WTC11 (cell line): ENCODE measurements at regions not wholly inside any gene's neighbourhood (a gene's known extent, or its start where the extent isn't known, plus 50 kb on each side); places are given as distances from the start of the nearest gene placed in this dataset.

Experiments used
- ATAC-seq: fragments of 200-7000 bp; cut with Tn5 transposase; 2 replicates; pipeline ENCODE4 v1.10.0; 2021; ENCODE audit warnings: mild to moderate bottlenecking, moderate library complexity
- CTCF ChIA-PET: fragments of 300-600 bp; sonication (Branson Sonifier 250); formaldehyde crosslinking; loops from one replicate; lab custom pipeline; 2021; ENCODE audit warnings: antibody characterized with exemption; lab: Charles Lee
- POLR2A ChIA-PET: fragments of 350-600 bp; sonication (Branson Sonifier 250); formaldehyde crosslinking; loops from one replicate; lab custom pipeline; 2021; ENCODE audit warnings: antibody characterized with exemption; lab: Charles Lee
- DNase-seq: peaks from one replicate; pipeline ENCODE4 v3.0.0; 2021; ENCODE audit warnings: low spot score
- H3K27ac Mint-ChIP-seq: 2 replicates; pipeline ENCODE4 v1.8.0; 2021; ENCODE audit warnings: mixed read lengths
- H3K27me3 Mint-ChIP-seq: 2 replicates; pipeline ENCODE4 v1.8.0; 2021; ENCODE audit warnings: low read depth, mild to moderate bottlenecking, moderate library complexity, mixed read lengths
- H3K36me3 Mint-ChIP-seq: 2 replicates; pipeline ENCODE4 v1.8.0; 2021; ENCODE audit warnings: mixed read lengths
- H3K4me1 Mint-ChIP-seq: 2 replicates; pipeline ENCODE4 v1.8.0; 2022; ENCODE audit warnings: mixed read lengths
- H3K4me3 Mint-ChIP-seq: 2 replicates; pipeline ENCODE4 v1.8.0; 2021; ENCODE audit warnings: mild to moderate bottlenecking, moderate library complexity, mixed read lengths
- H3K9me3 Mint-ChIP-seq: 2 replicates; pipeline ENCODE4 v1.8.0; 2021; ENCODE audit warnings: mixed read lengths
- GABPB1 ChIP-seq: sonication (generic); formaldehyde crosslinking; IDR thresholded peaks from 2 replicates; pipeline ENCODE4 v1.8.1; 2023; ENCODE audit warnings: mild to moderate bottlenecking, missing genetic modification reagents
- GRHL2 ChIP-seq: fragments of 250-450 bp; sonication (Bioruptor Pico); IDR thresholded peaks from 2 replicates; pipeline ENCODE4 v1.8.0; 2022; ENCODE audit warnings: mild to moderate bottlenecking, moderate library complexity; ENCODE audit not compliant: insufficient replicate concordance, severe bottlenecking
- IRF2 ChIP-seq: sonication (generic); formaldehyde crosslinking; IDR thresholded peaks from 2 replicates; pipeline ENCODE4 v1.8.0; 2022; ENCODE audit warnings: low read depth, missing genetic modification reagents, borderline replicate concordance
- MXD4 ChIP-seq: fragments of 250-450 bp; sonication (Bioruptor Pico); IDR thresholded peaks from 2 replicates; pipeline ENCODE4 v1.8.0; 2021; ENCODE audit warnings: mild to moderate bottlenecking, moderate library complexity, borderline replicate concordance
- NR3C1 ChIP-seq: sonication (generic); formaldehyde crosslinking; conservative IDR thresholded peaks from 2 replicates; pipeline ENCODE4 v1.8.1; 2023; ENCODE audit warnings: low read depth, mild to moderate bottlenecking, missing genetic modification reagents
- SMAD3 ChIP-seq: sonication (generic); formaldehyde crosslinking; IDR thresholded peaks from 2 replicates; pipeline ENCODE4 v1.8.0; 2022; ENCODE audit warnings: missing genetic modification reagents, mild to moderate bottlenecking, borderline replicate concordance
- SMAD4 ChIP-seq: sonication (generic); formaldehyde crosslinking; IDR thresholded peaks from 2 replicates; pipeline ENCODE4 v1.8.0; 2022; ENCODE audit warnings: mild to moderate bottlenecking, missing genetic modification reagents
- SOX15 ChIP-seq: fragments of 250-450 bp; sonication (Bioruptor Pico); IDR thresholded peaks from 2 replicates; pipeline ENCODE4 v1.9.0; 2021; ENCODE audit warnings: mild to moderate bottlenecking
- ZNF121 ChIP-seq: sonication (generic); formaldehyde crosslinking; IDR thresholded peaks from 2 replicates; pipeline ENCODE4 v1.8.0; 2023; ENCODE audit warnings: missing genetic modification reagents
- ZNF138 ChIP-seq: sonication (generic); formaldehyde crosslinking; conservative IDR thresholded peaks from 2 replicates; pipeline ENCODE4 v1.8.1; 2022; ENCODE audit warnings: mild to moderate bottlenecking, moderate library complexity, missing genetic modification reagents
- ZNF263 ChIP-seq: sonication (generic); formaldehyde crosslinking; IDR thresholded peaks from 2 replicates; pipeline ENCODE4 v1.8.1; 2022; ENCODE audit warnings: low read depth, mild to moderate bottlenecking, moderate library complexity, missing genetic modification reagents
- ZNF416 ChIP-seq: fragments of 250-450 bp; sonication (Bioruptor Pico); IDR thresholded peaks from 2 replicates; pipeline ENCODE4 v1.9.0; 2021; ENCODE audit warnings: mild to moderate bottlenecking, inconsistent platforms
- ZNF671 ChIP-seq: fragments of 250-450 bp; sonication (Bioruptor Pico); IDR thresholded peaks from 2 replicates; pipeline ENCODE4 v1.8.0; 2021; ENCODE audit warnings: mild to moderate bottlenecking
- TF ChIP-seq, protein P1 (sequence below): sonication (generic); formaldehyde crosslinking; IDR thresholded peaks from 2 replicates; pipeline ENCODE4 v1.8.0; 2022; ENCODE audit warnings: mild to moderate bottlenecking, missing genetic modification reagents
- TF ChIP-seq, protein P2 (sequence below): fragments of 200-600 bp; IDR thresholded peaks from 2 replicates; pipeline ENCODE4 v1.8.0; 2022; ENCODE audit warnings: antibody characterized with exemption
- TF ChIP-seq, protein P3 (sequence below): fragments of 250-450 bp; sonication (Bioruptor Pico); IDR thresholded peaks from 2 replicates; pipeline ENCODE4 v2.1.2; 2022; ENCODE audit warnings: mild to moderate bottlenecking, moderate library complexity
- TF ChIP-seq, protein P4 (sequence below): fragments of 250-450 bp; sonication (Bioruptor Pico); IDR thresholded peaks from 2 replicates; pipeline ENCODE4 v1.9.0; 2021; ENCODE audit warnings: mild to moderate bottlenecking

DNA sequence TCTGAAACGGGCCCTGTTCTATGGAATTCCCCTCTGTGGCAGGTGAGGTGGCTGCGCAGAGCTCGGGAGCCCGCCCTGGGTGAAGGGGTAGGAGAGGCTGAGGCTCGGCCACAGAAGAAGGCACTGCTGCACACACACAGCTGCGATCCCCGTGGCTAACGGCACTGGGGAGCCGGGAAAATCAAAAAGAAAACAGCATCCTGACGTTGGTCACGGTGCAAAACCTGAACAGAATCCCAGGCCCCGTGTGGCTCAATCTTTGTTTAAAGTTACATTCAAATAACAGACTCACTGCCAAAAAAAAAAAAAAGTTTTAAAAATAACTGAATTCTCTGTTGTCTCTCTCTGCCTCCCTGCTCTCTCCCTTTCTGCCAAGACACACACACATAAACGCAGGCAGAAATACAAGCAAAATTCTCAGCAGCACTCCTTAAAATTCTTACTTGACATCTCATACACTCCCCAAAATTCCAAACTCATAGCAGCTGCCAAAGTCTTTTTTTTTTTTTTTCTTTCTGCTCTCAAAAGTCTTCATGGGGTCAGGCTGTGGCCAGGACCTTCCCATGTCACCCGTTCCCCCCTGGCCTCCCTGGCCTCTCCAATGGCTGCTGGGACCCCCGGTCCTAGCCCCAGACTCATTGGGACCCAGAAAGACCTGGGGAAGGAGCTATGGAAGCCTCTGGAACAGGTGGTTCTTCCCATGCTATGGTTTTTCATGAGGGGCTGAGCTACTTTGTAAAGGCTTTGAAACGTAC, 248.8 kb downstream of the TTLL2 start:
- POLR2A ChIA-PET: no interaction called here
- peaks cover 16% of the 10 kb centered on the region for H3K4me1 Mint-ChIP-seq
- TF ChIP-seq IRF2 (CRISPR knock-in tag) (no peak), ZNF121 (no peak), NR3C1 (CRISPR knock-in tag) (no peak), GRHL2 (CRISPR knock-in tag) (no peak), SOX15 (CRISPR knock-in tag) (no peak), SMAD3 (CRISPR knock-in tag) (no peak), SMAD4 (CRISPR knock-in tag) (no peak), GABPB1 (CRISPR knock-in tag) (no peak), MXD4 (no peak), ZNF138 (CRISPR knock-in tag) (no peak), ZNF671 (CRISPR knock-in tag) (no peak), ZNF263 (no peak)
- TF ChIP-seq, protein P1, sequence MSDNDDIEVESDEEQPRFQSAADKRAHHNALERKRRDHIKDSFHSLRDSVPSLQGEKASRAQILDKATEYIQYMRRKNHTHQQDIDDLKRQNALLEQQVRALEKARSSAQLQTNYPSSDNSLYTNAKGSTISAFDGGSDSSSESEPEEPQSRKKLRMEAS (CRISPR knock-in tag): no peak
- TF ChIP-seq, protein P2, sequence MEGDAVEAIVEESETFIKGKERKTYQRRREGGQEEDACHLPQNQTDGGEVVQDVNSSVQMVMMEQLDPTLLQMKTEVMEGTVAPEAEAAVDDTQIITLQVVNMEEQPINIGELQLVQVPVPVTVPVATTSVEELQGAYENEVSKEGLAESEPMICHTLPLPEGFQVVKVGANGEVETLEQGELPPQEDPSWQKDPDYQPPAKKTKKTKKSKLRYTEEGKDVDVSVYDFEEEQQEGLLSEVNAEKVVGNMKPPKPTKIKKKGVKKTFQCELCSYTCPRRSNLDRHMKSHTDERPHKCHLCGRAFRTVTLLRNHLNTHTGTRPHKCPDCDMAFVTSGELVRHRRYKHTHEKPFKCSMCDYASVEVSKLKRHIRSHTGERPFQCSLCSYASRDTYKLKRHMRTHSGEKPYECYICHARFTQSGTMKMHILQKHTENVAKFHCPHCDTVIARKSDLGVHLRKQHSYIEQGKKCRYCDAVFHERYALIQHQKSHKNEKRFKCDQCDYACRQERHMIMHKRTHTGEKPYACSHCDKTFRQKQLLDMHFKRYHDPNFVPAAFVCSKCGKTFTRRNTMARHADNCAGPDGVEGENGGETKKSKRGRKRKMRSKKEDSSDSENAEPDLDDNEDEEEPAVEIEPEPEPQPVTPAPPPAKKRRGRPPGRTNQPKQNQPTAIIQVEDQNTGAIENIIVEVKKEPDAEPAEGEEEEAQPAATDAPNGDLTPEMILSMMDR: no peak
- TF ChIP-seq, protein P3, sequence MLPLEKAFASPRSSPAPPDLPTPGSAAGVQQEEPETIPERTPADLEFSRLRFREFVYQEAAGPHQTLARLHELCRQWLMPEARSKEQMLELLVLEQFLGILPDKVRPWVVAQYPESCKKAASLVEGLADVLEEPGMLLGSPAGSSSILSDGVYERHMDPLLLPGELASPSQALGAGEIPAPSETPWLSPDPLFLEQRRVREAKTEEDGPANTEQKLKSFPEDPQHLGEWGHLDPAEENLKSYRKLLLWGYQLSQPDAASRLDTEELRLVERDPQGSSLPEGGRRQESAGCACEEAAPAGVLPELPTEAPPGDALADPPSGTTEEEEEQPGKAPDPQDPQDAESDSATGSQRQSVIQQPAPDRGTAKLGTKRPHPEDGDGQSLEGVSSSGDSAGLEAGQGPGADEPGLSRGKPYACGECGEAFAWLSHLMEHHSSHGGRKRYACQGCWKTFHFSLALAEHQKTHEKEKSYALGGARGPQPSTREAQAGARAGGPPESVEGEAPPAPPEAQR (CRISPR knock-in tag): no peak
- TF ChIP-seq, protein P4, sequence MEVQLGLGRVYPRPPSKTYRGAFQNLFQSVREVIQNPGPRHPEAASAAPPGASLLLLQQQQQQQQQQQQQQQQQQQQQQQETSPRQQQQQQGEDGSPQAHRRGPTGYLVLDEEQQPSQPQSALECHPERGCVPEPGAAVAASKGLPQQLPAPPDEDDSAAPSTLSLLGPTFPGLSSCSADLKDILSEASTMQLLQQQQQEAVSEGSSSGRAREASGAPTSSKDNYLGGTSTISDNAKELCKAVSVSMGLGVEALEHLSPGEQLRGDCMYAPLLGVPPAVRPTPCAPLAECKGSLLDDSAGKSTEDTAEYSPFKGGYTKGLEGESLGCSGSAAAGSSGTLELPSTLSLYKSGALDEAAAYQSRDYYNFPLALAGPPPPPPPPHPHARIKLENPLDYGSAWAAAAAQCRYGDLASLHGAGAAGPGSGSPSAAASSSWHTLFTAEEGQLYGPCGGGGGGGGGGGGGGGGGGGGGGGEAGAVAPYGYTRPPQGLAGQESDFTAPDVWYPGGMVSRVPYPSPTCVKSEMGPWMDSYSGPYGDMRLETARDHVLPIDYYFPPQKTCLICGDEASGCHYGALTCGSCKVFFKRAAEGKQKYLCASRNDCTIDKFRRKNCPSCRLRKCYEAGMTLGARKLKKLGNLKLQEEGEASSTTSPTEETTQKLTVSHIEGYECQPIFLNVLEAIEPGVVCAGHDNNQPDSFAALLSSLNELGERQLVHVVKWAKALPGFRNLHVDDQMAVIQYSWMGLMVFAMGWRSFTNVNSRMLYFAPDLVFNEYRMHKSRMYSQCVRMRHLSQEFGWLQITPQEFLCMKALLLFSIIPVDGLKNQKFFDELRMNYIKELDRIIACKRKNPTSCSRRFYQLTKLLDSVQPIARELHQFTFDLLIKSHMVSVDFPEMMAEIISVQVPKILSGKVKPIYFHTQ (CRISPR knock-in tag): no peak
- H3K9me3 Mint-ChIP-seq: no peaks in the 10 kb centered on the region
- H3K4me3 Mint-ChIP-seq: no peak overlapping the region
- ATAC-seq (no peak), DNase-seq (no peak)
- H3K36me3 Mint-ChIP-seq: no peaks in the 10 kb centered on the region
- H3K27ac Mint-ChIP-seq: no peak overlapping the region
- CTCF ChIA-PET: no interaction called here
- peaks cover 4% of the 10 kb centered on the region; the same call in 1 of the 2 replicates for H3K27me3 Mint-ChIP-seq

DNA sequence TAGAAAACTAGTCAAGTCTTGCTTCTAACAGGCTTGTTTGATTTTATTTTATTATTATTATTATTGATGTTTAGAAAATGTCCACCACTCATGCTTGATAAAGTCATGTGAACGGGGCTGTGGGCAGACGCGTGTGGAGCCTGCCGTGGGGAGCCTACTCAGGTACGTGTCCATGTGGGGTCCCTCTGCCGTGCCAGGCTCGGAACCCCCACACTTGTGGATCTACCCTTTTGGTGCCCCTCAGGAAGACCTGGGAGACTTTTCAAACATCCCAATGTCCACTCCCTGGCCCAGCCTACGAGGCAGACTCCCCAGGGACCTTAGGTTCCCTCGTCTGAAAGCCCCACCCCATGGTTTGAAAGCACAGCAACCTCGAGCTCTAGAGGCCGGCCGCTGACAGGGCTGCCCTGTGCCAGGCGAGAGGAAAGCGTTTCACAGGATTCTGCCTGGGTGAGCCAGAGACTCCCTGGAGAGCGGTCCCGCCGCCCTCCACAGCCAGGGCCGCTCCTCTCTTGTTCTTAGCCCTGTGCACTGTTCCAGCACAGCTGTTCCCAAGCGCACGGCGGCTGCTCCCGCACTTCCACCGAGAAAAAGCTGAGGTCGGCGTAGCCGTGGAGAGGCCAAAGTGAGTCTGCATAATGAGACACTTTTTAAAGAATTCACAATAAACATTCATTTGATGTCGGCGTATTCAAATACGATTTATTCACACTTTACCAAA, 249.7 kb downstream of the TTLL2 start:
- H3K36me3 Mint-ChIP-seq: no peaks in the 10 kb centered on the region
- no peak for TF ChIP-seq ZNF416
- TF ChIP-seq, all 79 proteins: peak for 0
- peaks cover 4% of the 10 kb centered on the region; the same call in 1 of the 2 replicates for H3K27me3 Mint-ChIP-seq
- no peaks in the 10 kb centered on the region for H3K9me3 Mint-ChIP-seq
- ChIA-PET POLR2A (no interaction called here), CTCF (no interaction called here)
- ATAC-seq: no peak
- peaks cover 16% of the 10 kb centered on the region for H3K4me1 Mint-ChIP-seq
- no peak for DNase-seq
- H3K4me3 Mint-ChIP-seq: no peak overlapping the region
- no peak overlapping the region for H3K27ac Mint-ChIP-seq
